ENCODE measurements at regions not wholly inside any gene's neighbourhood (a gene's known extent, or its start where the extent isn't known, plus 50 kb on each side); places are given as distances from the start of the nearest gene placed in this dataset.

DNA sequence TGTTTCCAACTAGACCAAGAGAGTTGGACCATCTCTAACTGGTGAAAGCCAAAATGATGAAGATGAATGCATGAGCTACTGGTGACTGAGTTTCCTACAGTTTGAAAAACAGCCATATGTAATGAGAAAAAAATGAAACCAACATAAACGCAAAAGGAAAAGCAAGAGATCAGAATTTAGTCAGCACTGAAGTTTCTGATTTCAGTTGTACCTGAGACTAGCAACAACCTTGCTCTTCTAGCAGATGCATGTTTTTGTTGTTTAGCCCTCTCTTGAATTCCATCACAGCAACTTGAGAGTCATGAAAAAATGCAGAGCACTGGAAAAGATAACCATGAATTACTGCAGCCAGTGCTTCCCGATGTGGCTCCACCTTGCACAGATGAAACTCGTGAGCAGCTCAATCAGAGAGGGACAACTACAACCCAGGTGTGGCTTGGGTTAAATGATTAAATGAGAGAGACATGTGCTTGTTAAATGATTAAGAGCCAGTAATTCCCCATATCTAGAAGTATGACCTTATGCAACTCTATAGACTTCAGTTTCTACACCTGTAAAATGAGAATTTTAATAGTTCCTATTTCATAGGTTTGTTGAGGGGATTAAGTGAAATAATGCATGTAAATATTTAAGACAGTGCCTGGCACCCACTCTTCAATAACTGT, 104.8 kb downstream of the ELOVL4 start:
- no peak for DNase-seq (ENCODE audit: extremely low read depth, low read depth)

GRCh38 chr6:79841577-79842375, 105.6 kb downstream of the ELOVL4 start:
- TF ChIP-seq, protein P1, sequence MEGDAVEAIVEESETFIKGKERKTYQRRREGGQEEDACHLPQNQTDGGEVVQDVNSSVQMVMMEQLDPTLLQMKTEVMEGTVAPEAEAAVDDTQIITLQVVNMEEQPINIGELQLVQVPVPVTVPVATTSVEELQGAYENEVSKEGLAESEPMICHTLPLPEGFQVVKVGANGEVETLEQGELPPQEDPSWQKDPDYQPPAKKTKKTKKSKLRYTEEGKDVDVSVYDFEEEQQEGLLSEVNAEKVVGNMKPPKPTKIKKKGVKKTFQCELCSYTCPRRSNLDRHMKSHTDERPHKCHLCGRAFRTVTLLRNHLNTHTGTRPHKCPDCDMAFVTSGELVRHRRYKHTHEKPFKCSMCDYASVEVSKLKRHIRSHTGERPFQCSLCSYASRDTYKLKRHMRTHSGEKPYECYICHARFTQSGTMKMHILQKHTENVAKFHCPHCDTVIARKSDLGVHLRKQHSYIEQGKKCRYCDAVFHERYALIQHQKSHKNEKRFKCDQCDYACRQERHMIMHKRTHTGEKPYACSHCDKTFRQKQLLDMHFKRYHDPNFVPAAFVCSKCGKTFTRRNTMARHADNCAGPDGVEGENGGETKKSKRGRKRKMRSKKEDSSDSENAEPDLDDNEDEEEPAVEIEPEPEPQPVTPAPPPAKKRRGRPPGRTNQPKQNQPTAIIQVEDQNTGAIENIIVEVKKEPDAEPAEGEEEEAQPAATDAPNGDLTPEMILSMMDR (IDR thresholded peaks at IDR 0.05; ENCODE audit: low read depth, low read length) = no peak
- DNase-seq (ENCODE audit: extremely low read depth, low read depth) = no peak

More for the DNA sequence above, 104.8 kb downstream of the ELOVL4 start:
- TF ChIP-seq, protein P1 (IDR thresholded peaks at IDR 0.05; ENCODE audit: low read depth, low read length) = no peak

DNA sequence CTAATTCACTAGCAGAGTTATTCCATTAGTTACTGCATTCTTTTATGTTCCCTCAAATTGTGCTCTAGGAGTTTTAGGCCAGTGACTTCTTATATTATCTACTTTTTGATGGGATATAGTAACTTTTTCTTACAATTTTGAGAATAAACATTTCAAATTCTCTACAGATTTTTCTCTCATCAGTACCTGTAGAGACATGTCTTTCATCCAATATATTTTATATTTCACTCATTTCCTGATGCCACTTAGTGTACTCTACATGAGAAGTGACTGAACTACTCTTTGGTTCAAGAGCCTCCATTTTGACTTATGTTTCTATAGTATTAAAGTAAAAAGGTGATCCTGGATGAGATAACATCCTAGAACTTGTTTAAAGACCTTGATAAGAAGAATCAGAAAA, 108.5 kb downstream of the ELOVL4 start:
- TF ChIP-seq, protein P1 (IDR thresholded peaks at IDR 0.05; ENCODE audit: low read depth, low read length) = no peak
- DNase-seq (ENCODE audit: extremely low read depth, low read depth) = no peak

- TF ChIP-seq, protein P1 (IDR thresholded peaks at IDR 0.05; ENCODE audit: low read depth, low read length) = no peak
- DNase-seq (ENCODE audit: extremely low read depth, low read depth) = no peak
Measured at GRCh38 chr6:79833964-79834284, 113.4 kb downstream of the ELOVL4 start.

GRCh38 chr6:79833264-79833963, 113.9 kb downstream of the ELOVL4 start:
- no peak for DNase-seq (ENCODE audit: extremely low read depth, low read depth)
- TF ChIP-seq, protein P1 (IDR thresholded peaks at IDR 0.05; ENCODE audit: low read depth, low read length) = no peak

- no peak for DNase-seq (ENCODE audit: extremely low read depth, low read depth)
- TF ChIP-seq, protein P1 (IDR thresholded peaks at IDR 0.05; ENCODE audit: low read depth, low read length) = no peak
Measured at GRCh38 chr6:79832723-79833122, 114.6 kb downstream of the ELOVL4 start.

GRCh38 chr6:79824202-79824601, 123.2 kb downstream of the ELOVL4 start:
- no peak for DNase-seq (ENCODE audit: extremely low read depth, low read depth)
- TF ChIP-seq, protein P1 (IDR thresholded peaks at IDR 0.05; ENCODE audit: low read depth, low read length) = no peak

All from AG09319 (cell line).